ENCODE measurements at regions not wholly inside any gene's neighbourhood (a gene's known extent, or its start where the extent isn't known, plus 50 kb on each side); places are given as distances from the start of the nearest gene placed in this dataset.

DNA sequence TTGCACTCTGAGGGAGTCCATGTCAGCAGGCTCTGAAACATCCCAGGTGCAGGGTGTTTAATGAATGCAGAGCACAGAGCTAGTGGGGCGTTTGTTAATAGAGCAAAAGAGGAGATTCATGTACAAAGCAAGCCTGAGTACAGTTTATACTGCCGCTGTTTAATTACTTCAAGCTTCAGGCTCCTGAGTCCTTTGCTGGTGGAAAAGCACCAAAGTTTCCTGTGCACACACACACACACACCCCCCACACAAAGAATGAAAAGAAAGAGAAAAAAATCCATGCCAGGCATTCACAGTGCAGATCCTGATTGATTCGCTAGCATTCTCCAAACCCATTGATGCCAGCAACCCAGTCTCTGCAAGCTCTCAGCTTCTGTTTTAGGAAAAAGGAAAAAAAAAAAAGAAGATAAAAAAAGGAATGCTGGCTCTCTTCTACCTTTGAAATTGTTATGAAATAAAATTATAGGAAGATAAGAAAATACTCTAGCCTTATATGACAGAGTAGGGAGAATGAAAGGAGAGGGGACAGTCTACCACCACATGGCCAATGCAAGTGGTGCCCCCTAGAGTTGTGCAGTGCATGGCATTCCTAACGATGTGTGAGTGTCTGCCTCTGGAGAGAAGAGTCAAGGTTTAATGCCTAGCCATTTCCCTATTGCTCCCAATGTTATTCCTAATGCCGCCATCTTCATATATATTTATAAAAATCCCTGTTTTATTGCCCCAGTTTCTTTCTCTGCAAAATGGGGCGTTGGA, 216.5 kb downstream of the TMEM114 start:
- TF ChIP-seq POLR2A (IDR thresholded peaks at IDR 0.05) = no peak
- no peak for TF ChIP-seq CTCF (IDR thresholded peaks at IDR 0.05)
